GM12892 (cell line): ENCODE measurements at regions not wholly inside any gene's neighbourhood (a gene's known extent, or its start where the extent isn't known, plus 50 kb on each side); places are given as distances from the start of the nearest gene placed in this dataset.

Source experiments
- DNase-seq: peaks from one replicate; pipeline ENCODE4 v3.0.0; 2011; ENCODE audit not compliant: insufficient read length
- FAIRE-seq: peaks from 2 replicates; lab custom pipeline; 2011; peaks lifted over from hg19 to GRCh38; lab: Jason Lieb, UNC
- POLR2A ChIP-seq: IDR thresholded peaks from 2 replicates; pipeline ENCODE4 v1.6.1; 2011; ENCODE audit warnings: low read depth, low read length, control low read depth
- POLR2AphosphoS5 ChIP-seq: IDR thresholded peaks from 2 replicates; pipeline ENCODE4 v1.6.1; 2011; ENCODE audit warnings: low read depth, low read length, control low read depth
- TAF1 ChIP-seq: IDR thresholded peaks from 2 replicates; pipeline ENCODE4 v1.6.1; 2011; ENCODE audit warnings: low read depth, mild to moderate bottlenecking, control low read depth, low read length, borderline replicate concordance

DNA sequence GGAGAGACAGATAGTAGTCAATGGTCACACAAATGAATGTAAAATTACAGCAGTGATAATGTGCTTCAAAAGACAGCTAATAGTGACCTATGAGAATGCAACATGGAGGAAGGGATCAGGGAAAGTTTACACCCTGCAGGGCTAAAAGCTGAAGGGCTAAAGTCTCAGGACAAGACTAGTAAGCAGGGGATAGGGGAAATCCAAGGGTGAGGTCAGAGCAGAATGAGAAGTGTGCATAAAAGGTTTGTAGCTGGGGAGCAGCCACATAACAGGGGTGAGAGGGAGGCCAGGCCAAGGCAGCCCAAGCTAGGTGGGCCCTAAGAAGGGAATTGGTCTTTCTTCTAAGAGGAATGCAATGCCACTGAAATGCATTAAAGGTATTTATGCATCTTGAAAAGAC lies 746.3 kb downstream of the SATB2 start:
- FAIRE-seq (no peak), DNase-seq (no peak)
- TF ChIP-seq POLR2AphosphoS5, result no peak
- TF ChIP-seq TAF1, result no peak
- no peak for TF ChIP-seq POLR2A

DNA sequence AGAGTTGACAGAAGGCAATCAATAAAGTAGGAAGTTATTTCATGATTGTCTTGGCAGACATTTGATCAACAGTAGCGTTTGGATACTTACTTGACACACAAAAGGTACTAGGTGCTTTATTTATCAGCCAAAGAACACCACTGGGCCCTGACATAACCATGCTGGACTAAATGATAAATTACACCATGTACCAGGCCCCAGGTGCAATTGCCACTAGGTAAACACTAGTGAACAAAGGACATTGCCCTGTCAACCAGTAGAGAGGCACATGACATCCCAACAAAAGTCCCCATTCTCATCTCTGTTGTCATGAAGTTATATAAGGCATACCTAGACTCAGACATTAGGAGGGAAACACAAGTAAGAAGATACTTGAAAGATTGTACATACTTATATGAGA lies 747.2 kb downstream of the SATB2 start:
- TF ChIP-seq TAF1, result no peak
- no peak for TF ChIP-seq POLR2AphosphoS5
- no peak for TF ChIP-seq POLR2A
- no peak for FAIRE-seq
- DNase-seq, result no peak

GRCh38 chr2:198706476-198707082 lies 751.2 kb downstream of the SATB2 start:
- no peak for FAIRE-seq

GRCh38 chr2:198703281-198703680 lies 754.5 kb downstream of the SATB2 start:
- DNase-seq (no peak), FAIRE-seq (no peak)
- TF ChIP-seq TAF1 (no peak), POLR2A (no peak), POLR2AphosphoS5 (no peak)

More at GRCh38 chr2:198706476-198707082, 751.2 kb downstream of the SATB2 start:
- DNase-seq, result no peak
- TF ChIP-seq TAF1 (no peak), POLR2A (no peak), POLR2AphosphoS5 (no peak)

GRCh38 chr2:198702796-198703195 lies 754.9 kb downstream of the SATB2 start:
- DNase-seq (no peak), FAIRE-seq (no peak)
- TF ChIP-seq POLR2AphosphoS5 (no peak), TAF1 (no peak), POLR2A (no peak)

DNA sequence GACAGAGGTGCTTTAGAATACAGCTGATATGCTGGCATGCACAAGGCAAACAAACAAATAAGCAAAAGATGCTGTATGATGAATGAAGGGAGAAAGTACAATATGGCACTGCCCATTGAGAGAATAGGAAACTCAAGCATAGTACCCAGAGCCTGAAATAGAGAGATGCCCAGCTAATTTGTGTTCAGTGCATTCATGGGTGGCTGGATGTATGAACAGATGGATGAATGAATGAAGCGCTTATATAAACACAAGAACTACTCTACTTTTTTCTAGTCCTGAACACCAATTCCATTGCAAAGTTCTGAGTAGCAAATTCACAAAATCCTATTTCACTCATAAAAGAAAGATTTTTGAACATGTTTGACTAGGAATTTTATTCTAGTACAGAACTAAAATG lies 756.3 kb downstream of the SATB2 start:
- no peak for TF ChIP-seq POLR2A
- no peak for TF ChIP-seq TAF1
- no peak for TF ChIP-seq POLR2AphosphoS5
- DNase-seq, result no peak
- no peak for FAIRE-seq

- TF ChIP-seq POLR2A, result no peak
- TF ChIP-seq POLR2AphosphoS5, result no peak
- no peak for TF ChIP-seq TAF1
- no peak for FAIRE-seq
- DNase-seq, result no peak
Measured at GRCh38 chr2:198700319-198700718, 757.4 kb downstream of the SATB2 start.

DNA sequence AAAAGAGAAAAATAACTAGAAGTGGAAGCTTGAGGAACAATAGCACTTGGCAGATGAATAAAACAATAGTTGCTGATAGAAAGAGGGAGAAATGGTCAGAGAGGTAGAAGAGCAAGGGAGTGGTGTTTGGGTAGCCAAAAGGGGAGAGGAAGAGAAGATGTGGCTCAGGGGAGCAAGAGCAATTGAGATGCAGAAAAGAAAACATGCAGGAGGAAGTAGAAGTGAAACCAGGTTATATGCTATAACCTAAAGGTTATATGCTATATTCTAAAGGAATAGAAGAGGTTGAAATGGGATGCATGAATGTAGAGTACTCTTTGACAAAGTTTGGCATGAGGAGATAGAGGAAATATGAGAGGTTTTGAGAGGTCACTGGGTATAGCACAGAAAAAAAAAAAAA lies 759.5 kb downstream of the SATB2 start:
- DNase-seq (no peak), FAIRE-seq (no peak)
- TF ChIP-seq POLR2AphosphoS5 (no peak), TAF1 (no peak), POLR2A (no peak)

- FAIRE-seq (no peak), DNase-seq (no peak)
- TF ChIP-seq POLR2A, result no peak
Measured at GRCh38 chr2:198697794-198698193, 759.9 kb downstream of the SATB2 start.

DNA sequence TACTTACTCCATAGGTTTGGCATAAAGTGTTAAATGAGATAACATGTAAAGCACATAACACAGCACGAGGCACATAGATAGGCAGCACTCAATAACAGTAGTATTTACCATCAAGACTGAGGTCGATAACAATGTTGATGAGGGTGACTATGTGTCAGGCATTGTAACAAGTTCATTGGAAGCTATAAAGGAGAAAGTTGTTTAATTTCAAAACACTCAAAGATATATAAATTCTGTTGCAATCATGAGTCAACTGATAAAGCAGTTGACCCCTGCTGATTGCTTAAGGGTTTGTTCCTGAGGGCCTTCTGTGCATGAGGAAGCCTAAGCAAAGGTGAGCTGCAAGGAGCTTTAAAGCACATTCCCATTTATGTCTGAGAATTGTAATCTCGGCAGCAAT lies 760.5 kb downstream of the SATB2 start:
- FAIRE-seq (no peak), DNase-seq (no peak)
- TF ChIP-seq POLR2AphosphoS5 (no peak), POLR2A (no peak), TAF1 (no peak)

- FAIRE-seq (no peak), DNase-seq (no peak)
Measured at GRCh38 chr2:198695879-198696278, 761.9 kb downstream of the SATB2 start.

GRCh38 chr2:198692907-198693510 lies 764.7 kb downstream of the SATB2 start:
- TF ChIP-seq POLR2A, result no peak
- no peak for TF ChIP-seq TAF1
- TF ChIP-seq POLR2AphosphoS5, result no peak
- DNase-seq (no peak), FAIRE-seq (no peak)

More at GRCh38 chr2:198695879-198696278, 761.9 kb downstream of the SATB2 start:
- no peak for TF ChIP-seq TAF1
- TF ChIP-seq POLR2A, result no peak
- TF ChIP-seq POLR2AphosphoS5, result no peak
